ENCODE measurements at regions not wholly inside any gene's neighbourhood (a gene's known extent, or its start where the extent isn't known, plus 50 kb on each side); places are given as distances from the start of the nearest gene placed in this dataset.

DNA sequence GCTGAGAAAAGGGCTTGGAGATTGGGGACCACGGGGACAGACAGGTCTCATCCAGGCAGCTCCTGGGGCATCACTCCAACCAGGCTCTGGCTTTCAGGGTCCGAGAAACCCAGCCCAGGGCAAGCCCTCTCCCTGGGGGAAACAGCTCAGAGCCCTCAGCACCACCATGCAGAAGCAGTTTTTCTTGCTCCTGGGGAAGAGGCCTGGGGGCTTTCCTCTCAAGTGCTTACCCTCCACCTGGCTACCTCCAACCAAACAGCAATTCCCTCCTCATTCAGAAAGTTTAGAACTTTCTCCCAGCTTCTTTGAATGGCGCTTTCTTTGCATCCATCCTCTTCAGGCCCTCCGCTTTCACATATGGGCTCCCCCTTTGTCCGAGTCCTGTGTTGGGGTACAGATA, 110.4 kb upstream of the PHACTR3 start:
- Histone ChIP-seq H3K9me3 (ENCODE audit: control insufficient read depth, insufficient read depth, low read length) (no peaks in the 10 kb centered on the region), H3K27me3 (ENCODE audit: control insufficient read depth, insufficient read depth, low read length) (no peaks in the 10 kb centered on the region; the same call in 1 of the 2 replicates), H3K36me3 (ENCODE audit: control insufficient read depth, insufficient read depth, low read length) (no peaks in the 10 kb centered on the region), H3K4me1 (ENCODE audit: control insufficient read depth, insufficient read depth, low read length) (no peaks in the 10 kb centered on the region), H3K4me3 (ENCODE audit: low read length) (no peak overlapping the region), H3K27ac (ENCODE audit: low read length) (no peak overlapping the region)
- no CpG with 5 or more reads among the region's 5 CpGs for WGBS (ENCODE audit: insufficient coverage, insufficient read length)
- no peak for DNase-seq (ENCODE audit: low read depth, low spot score)

DNA sequence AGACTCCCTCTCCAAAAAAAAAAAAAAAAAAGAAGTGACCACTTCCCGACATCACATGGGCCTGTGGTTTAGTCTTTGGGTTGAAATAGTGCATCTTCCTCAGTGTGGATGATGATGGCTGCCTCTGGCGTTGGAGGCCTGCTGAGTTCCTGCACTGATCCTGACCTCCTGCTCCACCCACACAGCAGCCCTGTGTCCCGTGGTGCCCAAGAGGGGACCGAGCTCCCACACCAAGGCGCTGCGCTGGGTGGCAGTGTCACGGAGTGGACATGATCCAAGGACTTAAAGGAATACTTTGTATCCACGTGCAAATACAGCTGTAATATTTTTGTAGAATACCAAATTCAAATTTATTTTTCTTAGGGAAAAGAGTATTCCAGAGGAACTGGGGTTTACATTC, 109.2 kb upstream of the PHACTR3 start:
- H3K9me3 ChIP-seq (ENCODE audit: control insufficient read depth, insufficient read depth, low read length) = no peaks in the 10 kb centered on the region
- no peak overlapping the region for H3K4me3 ChIP-seq (ENCODE audit: low read length)
- no peak for DNase-seq (ENCODE audit: low read depth, low spot score)
- H3K36me3 ChIP-seq (ENCODE audit: control insufficient read depth, insufficient read depth, low read length) = no peaks in the 10 kb centered on the region
- H3K27ac ChIP-seq (ENCODE audit: low read length) = no peak overlapping the region
- no peaks in the 10 kb centered on the region; the same call in 1 of the 2 replicates for H3K27me3 ChIP-seq (ENCODE audit: control insufficient read depth, insufficient read depth, low read length)
- no CpG with 5 or more reads among the region's 8 CpGs for WGBS (ENCODE audit: insufficient coverage, insufficient read length)
- no peaks in the 10 kb centered on the region for H3K4me1 ChIP-seq (ENCODE audit: control insufficient read depth, insufficient read depth, low read length)

DNA sequence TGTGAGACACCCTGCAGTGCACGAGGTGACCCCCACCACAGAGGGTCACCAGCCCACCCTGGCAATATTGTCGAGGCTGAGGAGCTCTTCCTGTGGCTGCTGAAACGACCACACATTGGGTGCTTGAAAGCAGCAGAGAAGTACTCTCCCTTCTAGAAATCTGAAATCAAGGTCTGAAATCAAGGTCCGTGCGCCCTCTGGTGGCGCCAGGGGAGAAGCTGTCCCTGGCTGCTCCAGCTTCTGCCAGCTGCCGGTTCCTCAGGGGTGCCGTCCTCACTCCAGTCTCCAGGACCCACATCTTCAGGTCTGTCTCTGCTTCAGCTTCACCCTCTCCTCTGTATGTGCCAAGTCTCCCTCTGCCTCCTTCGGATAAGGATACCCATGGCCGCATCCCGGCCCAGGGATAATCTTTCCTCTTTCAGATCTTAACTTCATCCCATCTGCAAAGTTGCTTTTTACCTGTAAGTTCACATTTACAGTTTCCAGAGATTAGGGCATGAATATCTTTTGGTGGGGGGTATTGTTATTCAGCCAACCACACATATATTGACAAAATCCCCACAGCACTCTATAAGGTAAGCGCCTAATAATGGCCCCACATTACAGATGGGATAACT, 108.3 kb upstream of the PHACTR3 start:
- Histone ChIP-seq H3K4me1 (ENCODE audit: control insufficient read depth, insufficient read depth, low read length) (no peaks in the 10 kb centered on the region), H3K36me3 (ENCODE audit: control insufficient read depth, insufficient read depth, low read length) (no peaks in the 10 kb centered on the region), H3K9me3 (ENCODE audit: control insufficient read depth, insufficient read depth, low read length) (no peaks in the 10 kb centered on the region), H3K4me3 (ENCODE audit: low read length) (no peak overlapping the region), H3K27me3 (ENCODE audit: control insufficient read depth, insufficient read depth, low read length) (no peaks in the 10 kb centered on the region; the same call in 1 of the 2 replicates), H3K27ac (ENCODE audit: low read length) (no peak overlapping the region)
- DNase-seq (ENCODE audit: low read depth, low spot score) = peak; percentile 52
- no CpG with 5 or more reads among the region's 12 CpGs for WGBS (ENCODE audit: insufficient coverage, insufficient read length)

GRCh38 chr20:59498291-59498690, 106.0 kb upstream of the PHACTR3 start:
- DNase-seq (ENCODE audit: low read depth, low spot score) = no peak
- H3K27me3 ChIP-seq (ENCODE audit: control insufficient read depth, insufficient read depth, low read length) = no peaks in the 10 kb centered on the region; the same call in 1 of the 2 replicates
- no peak overlapping the region for H3K27ac ChIP-seq (ENCODE audit: low read length)
- no peak overlapping the region for H3K4me3 ChIP-seq (ENCODE audit: low read length)
- no peaks in the 10 kb centered on the region for H3K4me1 ChIP-seq (ENCODE audit: control insufficient read depth, insufficient read depth, low read length)
- WGBS (ENCODE audit: insufficient coverage, insufficient read length) = no CpG with 5 or more reads among the region's 3 CpGs
- no peaks in the 10 kb centered on the region for H3K9me3 ChIP-seq (ENCODE audit: control insufficient read depth, insufficient read depth, low read length)
- H3K36me3 ChIP-seq (ENCODE audit: control insufficient read depth, insufficient read depth, low read length) = no peaks in the 10 kb centered on the region

GRCh38 chr20:59499863-59500262, 104.5 kb upstream of the PHACTR3 start:
- no peak overlapping the region for H3K4me3 ChIP-seq (ENCODE audit: low read length)
- no peak for DNase-seq (ENCODE audit: low read depth, low spot score)
- H3K27ac ChIP-seq (ENCODE audit: low read length) = no peak overlapping the region
- no peaks in the 10 kb centered on the region; the same call in 1 of the 2 replicates for H3K27me3 ChIP-seq (ENCODE audit: control insufficient read depth, insufficient read depth, low read length)
- no peaks in the 10 kb centered on the region for H3K4me1 ChIP-seq (ENCODE audit: control insufficient read depth, insufficient read depth, low read length)
- H3K36me3 ChIP-seq (ENCODE audit: control insufficient read depth, insufficient read depth, low read length) = no peaks in the 10 kb centered on the region
- no peaks in the 10 kb centered on the region for H3K9me3 ChIP-seq (ENCODE audit: control insufficient read depth, insufficient read depth, low read length)

DNA sequence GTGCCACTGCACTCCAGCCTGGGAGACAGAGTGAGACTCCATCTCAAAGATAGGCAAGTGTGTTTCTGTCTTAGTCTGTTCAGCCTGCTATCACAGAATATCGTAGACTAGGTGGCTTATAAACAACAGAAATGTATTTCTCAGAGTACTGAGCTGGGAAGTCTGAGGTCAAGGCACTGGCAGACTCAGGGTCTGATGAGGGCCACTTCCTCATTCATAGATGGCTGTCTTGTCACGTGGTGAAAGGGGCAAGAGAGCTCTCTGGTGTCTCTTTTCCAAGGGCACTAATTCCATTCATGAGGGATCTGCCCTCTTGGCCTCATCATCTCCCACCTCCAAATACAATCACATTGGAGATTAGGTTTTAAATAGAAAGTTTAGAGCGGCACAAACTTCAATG, 95.6 kb upstream of the PHACTR3 start:
- H3K27ac ChIP-seq (ENCODE audit: low read length) = no peak overlapping the region
- H3K27me3 ChIP-seq (ENCODE audit: control insufficient read depth, insufficient read depth, low read length) = no peaks in the 10 kb centered on the region
- H3K4me3 ChIP-seq (ENCODE audit: low read length) = no peak overlapping the region
- WGBS (ENCODE audit: insufficient coverage, insufficient read length) = no CpG with 5 or more reads among the region's 3 CpGs
- no peak for DNase-seq (ENCODE audit: low read depth, low spot score)
- H3K36me3 ChIP-seq (ENCODE audit: control insufficient read depth, insufficient read depth, low read length) = no peaks in the 10 kb centered on the region
- H3K9me3 ChIP-seq (ENCODE audit: control insufficient read depth, insufficient read depth, low read length) = no peaks in the 10 kb centered on the region
- H3K4me1 ChIP-seq (ENCODE audit: control insufficient read depth, insufficient read depth, low read length) = no peaks in the 10 kb centered on the region; the same call in 1 of the 2 replicates

DNA sequence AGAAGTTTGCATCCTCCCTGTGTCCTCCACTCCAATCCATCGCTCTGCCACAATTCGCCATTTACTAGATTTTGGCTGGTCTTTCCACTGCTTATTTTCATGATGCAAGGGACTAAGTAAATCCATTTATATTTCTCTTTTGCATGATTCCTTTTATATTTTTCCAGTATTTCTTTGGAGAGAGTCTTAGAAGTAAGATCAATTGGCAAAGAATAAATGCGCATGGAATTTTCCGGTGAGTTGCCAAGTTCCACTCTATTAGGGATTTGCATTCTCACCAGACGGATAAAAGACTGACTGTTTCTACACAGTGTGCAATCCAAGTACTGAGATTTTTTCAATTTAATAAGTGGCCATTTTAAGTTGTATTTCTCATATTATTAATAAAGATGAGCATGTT, 91.7 kb upstream of the PHACTR3 start:
- Histone ChIP-seq H3K27me3 (ENCODE audit: control insufficient read depth, insufficient read depth, low read length) (no peaks in the 10 kb centered on the region), H3K9me3 (ENCODE audit: control insufficient read depth, insufficient read depth, low read length) (no peaks in the 10 kb centered on the region), H3K27ac (ENCODE audit: low read length) (no peak overlapping the region), H3K4me1 (ENCODE audit: control insufficient read depth, insufficient read depth, low read length) (no peaks in the 10 kb centered on the region; the same call in 1 of the 2 replicates), H3K4me3 (ENCODE audit: low read length) (no peak overlapping the region), H3K36me3 (ENCODE audit: control insufficient read depth, insufficient read depth, low read length) (no peaks in the 10 kb centered on the region)
- WGBS (ENCODE audit: insufficient coverage, insufficient read length) = no CpG with 5 or more reads among the region's 5 CpGs
- no peak for DNase-seq (ENCODE audit: low read depth, low spot score)

DNA sequence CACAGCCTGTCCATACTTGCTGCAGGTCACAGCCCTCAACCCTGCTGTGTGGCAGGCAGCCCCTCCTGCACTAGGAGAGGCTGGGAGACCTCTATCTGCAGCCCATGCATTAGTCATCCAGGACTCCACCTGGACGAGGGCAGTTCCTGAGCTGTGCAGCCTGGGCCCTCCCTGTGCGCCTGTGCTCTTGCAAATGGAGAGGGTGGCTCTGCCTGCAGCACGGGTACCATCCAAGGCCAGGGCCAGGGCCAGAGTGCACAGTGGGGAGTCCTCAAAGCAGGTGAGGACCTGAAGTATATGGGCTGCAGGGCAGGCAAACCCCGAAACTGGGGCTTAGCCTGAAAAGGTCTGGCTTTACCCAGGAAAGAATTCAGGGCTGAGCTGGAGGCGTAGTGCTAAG, 89.8 kb upstream of the PHACTR3 start:
- Histone ChIP-seq H3K27ac (ENCODE audit: low read length) (no peak overlapping the region), H3K9me3 (ENCODE audit: control insufficient read depth, insufficient read depth, low read length) (no peaks in the 10 kb centered on the region), H3K36me3 (ENCODE audit: control insufficient read depth, insufficient read depth, low read length) (no peaks in the 10 kb centered on the region), H3K27me3 (ENCODE audit: control insufficient read depth, insufficient read depth, low read length) (no peaks in the 10 kb centered on the region), H3K4me3 (ENCODE audit: low read length) (no peak overlapping the region), H3K4me1 (ENCODE audit: control insufficient read depth, insufficient read depth, low read length) (no peaks in the 10 kb centered on the region; the same call in 1 of the 2 replicates)
- no peak for DNase-seq (ENCODE audit: low read depth, low spot score)
- no CpG with 5 or more reads among the region's 5 CpGs for WGBS (ENCODE audit: insufficient coverage, insufficient read length)

- WGBS (ENCODE audit: insufficient coverage, insufficient read length) = no CpG with 5 or more reads among the region's 32 CpGs
- Histone ChIP-seq H3K27me3 (ENCODE audit: control insufficient read depth, insufficient read depth, low read length) (no peaks in the 10 kb centered on the region), H3K4me3 (ENCODE audit: low read length) (no peak overlapping the region), H3K36me3 (ENCODE audit: control insufficient read depth, insufficient read depth, low read length) (no peaks in the 10 kb centered on the region), H3K27ac (ENCODE audit: low read length) (no peak overlapping the region), H3K4me1 (ENCODE audit: control insufficient read depth, insufficient read depth, low read length) (no peaks in the 10 kb centered on the region; the same call in 1 of the 2 replicates), H3K9me3 (ENCODE audit: control insufficient read depth, insufficient read depth, low read length) (no peaks in the 10 kb centered on the region)
- peak; percentile 57 for DNase-seq (ENCODE audit: low read depth, low spot score)
Measured at GRCh38 chr20:59515013-59515905, 89.1 kb upstream of the PHACTR3 start.

DNA sequence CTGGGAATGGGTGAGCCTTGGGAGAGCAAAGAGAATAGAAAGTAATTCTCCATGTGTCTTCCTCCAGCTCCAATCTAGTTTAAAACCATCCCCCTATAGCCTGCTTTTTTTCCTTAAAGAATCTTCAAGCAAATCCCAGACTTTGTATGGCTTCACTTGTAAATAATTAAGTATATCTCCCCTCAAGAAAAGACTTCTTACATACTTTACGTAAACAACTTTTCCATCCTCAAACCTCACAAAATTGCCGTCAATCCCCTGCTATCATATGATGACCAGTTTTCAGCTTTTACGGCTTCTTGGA, 88.5 kb upstream of the PHACTR3 start:
- H3K27ac ChIP-seq (ENCODE audit: low read length) = no peak overlapping the region
- no peak overlapping the region for H3K4me3 ChIP-seq (ENCODE audit: low read length)
- H3K4me1 ChIP-seq (ENCODE audit: control insufficient read depth, insufficient read depth, low read length) = no peaks in the 10 kb centered on the region; the same call in 1 of the 2 replicates
- no peak for DNase-seq (ENCODE audit: low read depth, low spot score)
- H3K27me3 ChIP-seq (ENCODE audit: control insufficient read depth, insufficient read depth, low read length) = no peaks in the 10 kb centered on the region
- 100% methylated on average over 2 of the region's 3 CpGs for whole genome bisulfite sequencing (ENCODE audit: insufficient coverage, insufficient read length)
- H3K36me3 ChIP-seq (ENCODE audit: control insufficient read depth, insufficient read depth, low read length) = no peaks in the 10 kb centered on the region
- no peaks in the 10 kb centered on the region for H3K9me3 ChIP-seq (ENCODE audit: control insufficient read depth, insufficient read depth, low read length)
